GM10266 (cell line): ENCODE measurements at regions not wholly inside any gene's neighbourhood (a gene's known extent, or its start where the extent isn't known, plus 50 kb on each side); places are given as distances from the start of the nearest gene placed in this dataset.
"Not testable (repeated sequence)": the region's sequence is repeated elsewhere in the genome, so short reads cannot be mapped to it uniquely, and the experiment has no call there.

Source experiments
- DNase-seq: peaks from one replicate; pipeline ENCODE4 v3.0.0; 2012; ENCODE audit errors: extremely low spot score
- TF ChIP-seq, protein P1 (sequence below): IDR thresholded peaks from 2 replicates; pipeline ENCODE4 v1.5.1; 2012; ENCODE audit warnings: mild to moderate bottlenecking, low read depth; ENCODE audit not compliant: control insufficient read depth, insufficient read depth; ENCODE audit errors: missing control alignments

DNA sequence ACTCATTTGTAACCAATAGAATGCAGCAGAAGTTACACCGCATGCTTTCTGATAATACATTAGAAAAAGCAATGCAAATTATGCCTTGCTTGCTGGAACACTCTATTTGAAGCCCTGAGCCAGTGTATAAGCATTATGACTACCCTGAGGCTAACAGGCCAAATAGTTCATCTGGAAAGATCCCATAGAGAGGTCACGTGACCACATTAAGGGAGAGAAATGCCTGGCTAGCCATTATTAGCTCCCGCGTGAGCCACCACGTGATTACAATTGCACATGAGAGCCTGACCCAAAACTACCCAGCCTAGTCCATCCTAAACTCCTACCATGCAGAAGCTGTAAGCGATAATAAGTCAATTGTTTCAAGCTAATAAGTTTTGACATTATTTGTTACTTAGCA, 472.9 kb upstream of the GALNTL6 start:
- DNase-seq, result no peak
- TF ChIP-seq, protein P1, sequence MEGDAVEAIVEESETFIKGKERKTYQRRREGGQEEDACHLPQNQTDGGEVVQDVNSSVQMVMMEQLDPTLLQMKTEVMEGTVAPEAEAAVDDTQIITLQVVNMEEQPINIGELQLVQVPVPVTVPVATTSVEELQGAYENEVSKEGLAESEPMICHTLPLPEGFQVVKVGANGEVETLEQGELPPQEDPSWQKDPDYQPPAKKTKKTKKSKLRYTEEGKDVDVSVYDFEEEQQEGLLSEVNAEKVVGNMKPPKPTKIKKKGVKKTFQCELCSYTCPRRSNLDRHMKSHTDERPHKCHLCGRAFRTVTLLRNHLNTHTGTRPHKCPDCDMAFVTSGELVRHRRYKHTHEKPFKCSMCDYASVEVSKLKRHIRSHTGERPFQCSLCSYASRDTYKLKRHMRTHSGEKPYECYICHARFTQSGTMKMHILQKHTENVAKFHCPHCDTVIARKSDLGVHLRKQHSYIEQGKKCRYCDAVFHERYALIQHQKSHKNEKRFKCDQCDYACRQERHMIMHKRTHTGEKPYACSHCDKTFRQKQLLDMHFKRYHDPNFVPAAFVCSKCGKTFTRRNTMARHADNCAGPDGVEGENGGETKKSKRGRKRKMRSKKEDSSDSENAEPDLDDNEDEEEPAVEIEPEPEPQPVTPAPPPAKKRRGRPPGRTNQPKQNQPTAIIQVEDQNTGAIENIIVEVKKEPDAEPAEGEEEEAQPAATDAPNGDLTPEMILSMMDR, result no peak

DNA sequence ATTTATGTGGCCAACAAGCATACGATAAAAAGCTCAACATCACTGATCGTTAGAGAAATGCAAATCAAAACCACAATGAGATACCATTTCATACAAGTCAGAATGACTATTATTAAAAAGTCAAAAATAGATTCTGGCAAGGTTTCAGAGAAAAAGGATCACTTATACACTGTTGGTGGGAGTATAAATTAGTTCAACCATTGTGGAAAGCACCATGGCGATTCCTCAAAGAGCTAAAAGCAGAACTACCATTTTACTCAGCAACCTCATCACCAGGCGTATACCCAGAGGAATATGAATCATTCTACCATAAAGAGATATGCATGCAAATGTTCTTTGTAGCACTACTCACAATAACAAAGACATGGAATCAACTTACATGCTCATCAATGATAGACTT, 478.7 kb upstream of the GALNTL6 start:
- TF ChIP-seq, protein P1, result no peak
- DNase-seq, result no peak

DNA sequence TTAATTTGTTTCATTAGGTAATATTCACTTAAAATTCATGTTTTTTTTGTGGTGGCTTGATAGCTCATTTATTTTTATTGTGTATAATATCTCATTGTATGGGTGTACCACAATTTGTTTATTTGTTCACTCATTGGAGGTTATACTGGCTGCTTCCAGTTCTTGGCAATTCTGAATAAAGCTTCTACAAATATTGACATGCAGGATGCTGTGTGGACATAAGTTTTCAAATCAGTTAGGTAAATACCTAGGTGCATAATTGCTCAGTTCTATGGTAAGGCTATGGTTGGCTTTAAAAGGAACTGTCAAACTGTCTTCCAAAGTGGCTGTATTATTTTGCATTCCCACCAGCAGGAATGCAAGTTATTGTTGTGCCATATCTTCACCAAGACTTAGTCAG, 504.5 kb upstream of the GALNTL6 start:
- TF ChIP-seq, protein P1, result no peak

DNA sequence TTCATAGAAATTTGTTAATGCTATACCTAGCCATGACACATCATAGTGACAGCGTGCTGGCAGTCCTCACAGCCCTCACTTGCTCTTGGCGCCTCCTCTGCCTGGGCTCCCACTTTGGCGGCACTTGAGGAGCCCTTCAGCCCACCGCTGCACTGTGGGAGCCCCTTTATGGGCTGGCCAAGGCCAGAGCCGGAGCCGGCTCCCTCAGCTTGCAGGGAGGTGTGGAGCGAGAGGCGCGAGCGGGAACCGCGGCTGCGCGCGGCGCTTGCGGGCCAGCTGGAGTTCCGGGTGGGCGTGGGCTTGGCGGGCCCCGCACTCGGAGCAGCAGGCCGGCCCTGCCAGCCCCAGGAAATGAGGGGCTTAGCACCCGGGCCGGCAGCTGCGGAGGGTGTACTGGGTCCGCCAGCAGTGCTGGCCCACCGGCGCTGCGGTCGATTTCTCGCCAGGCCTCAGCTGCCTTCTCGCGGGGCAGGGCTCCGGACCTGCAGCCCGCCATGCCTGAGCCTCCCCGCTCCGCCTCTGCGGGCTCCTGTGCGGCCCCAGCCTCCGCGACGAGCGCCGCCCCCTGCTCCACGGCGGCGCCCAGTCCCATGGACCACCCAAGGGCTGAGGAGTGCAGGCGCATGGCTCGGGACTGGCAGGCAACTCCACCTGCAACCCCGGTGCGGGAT, 515.0 kb upstream of the GALNTL6 start:
- not testable (repeated sequence) for DNase-seq

More for the DNA sequence above, 504.5 kb upstream of the GALNTL6 start:
- no peak for DNase-seq

DNA sequence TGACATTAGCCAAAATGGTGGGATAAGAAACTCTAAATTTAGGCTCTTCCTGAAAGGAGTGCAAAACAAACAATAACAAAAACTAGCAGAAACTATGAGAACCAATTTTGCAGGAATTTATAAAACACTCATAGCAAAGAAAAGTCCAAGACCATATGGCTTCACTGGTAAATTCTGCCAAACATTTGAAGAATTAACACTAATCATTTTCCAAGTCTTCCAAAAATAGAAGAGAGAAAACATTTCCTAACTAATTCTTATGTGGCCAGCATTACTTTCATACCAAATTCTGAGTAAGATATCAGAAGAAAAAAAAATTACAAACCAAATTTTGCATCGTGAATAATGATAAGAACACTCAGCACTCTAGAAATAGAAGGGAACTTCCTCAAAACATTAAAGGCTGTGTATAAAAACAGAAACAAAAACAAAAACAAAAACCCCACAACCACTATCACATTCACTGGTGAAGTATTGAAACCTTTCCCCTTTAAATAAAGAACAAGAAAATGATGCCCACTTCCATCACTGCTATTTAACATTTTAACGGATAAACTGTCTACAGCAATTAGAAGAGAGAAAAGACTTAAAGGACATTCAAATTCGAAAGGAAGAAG, 524.3 kb upstream of the GALNTL6 start:
- TF ChIP-seq, protein P1, result no peak
- DNase-seq, result no peak

DNA sequence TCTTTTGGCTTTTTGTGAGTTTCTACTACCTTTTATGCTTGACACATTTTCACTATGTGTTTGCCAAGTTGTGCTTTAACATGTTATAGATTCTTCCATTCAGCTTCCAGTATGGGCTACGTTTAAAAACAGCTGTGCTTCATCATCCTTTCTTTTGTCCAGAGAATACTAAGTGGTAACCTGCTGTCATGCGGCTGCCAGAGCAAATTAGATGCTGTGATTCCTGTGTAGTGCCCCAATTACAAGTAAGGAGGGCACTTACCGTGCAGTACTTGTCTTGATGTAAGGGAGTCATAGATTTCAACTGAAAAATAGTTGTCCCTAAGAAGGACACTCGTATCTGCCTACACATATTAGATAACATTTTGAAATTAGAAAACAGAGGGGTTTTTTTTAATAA, 531.8 kb upstream of the GALNTL6 start:
- TF ChIP-seq, protein P1, result no peak
- DNase-seq, result no peak

DNA sequence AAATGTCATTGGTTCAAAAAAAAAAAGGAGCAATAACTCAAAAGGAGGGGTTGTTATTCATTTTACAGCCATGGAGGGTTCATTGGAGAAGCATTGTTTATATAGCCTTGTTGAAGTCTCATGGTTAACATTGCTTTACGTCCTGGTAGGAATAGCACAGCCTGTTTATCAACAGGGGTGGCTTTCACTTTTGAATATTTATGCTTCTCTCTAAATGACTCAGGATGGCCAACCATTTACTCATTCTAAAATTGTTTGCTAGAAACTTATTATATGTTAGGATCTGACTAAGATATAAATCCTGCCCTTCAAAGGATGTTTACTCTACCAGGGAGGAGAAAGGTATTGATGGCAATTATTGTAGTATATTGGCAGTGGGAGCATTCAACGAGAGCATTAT, 534.1 kb upstream of the GALNTL6 start:
- TF ChIP-seq, protein P1, result no peak
- no peak for DNase-seq
